Motor neuron (in vitro differentiated cells): ENCODE measurements at regions not wholly inside any gene's neighbourhood (a gene's known extent, or its start where the extent isn't known, plus 50 kb on each side); places are given as distances from the start of the nearest gene placed in this dataset.
"Not testable (repeated sequence)": the region's sequence is repeated elsewhere in the genome, so short reads cannot be mapped to it uniquely, and the experiment has no call there.

Experiments used
- ATAC-seq, 8 experiments: fragments of 200-7000 bp; cut with Tn5 transposase; replicated peaks in 6 of 8; 2 replicates each; pipeline ENCODE4 v1.8.0; 2021; ENCODE audit warnings: mild to moderate bottlenecking in 8 of 8, moderate library complexity in 8 of 8
- H3K27ac ChIP-seq, 2 donors: fragments of 250-450 bp; sonication (Bioruptor Pico); 2 replicates each; pipeline ENCODE4 v1.9.0; 2021; ENCODE audit warnings: antibody characterized with exemption in 2 of 2, mild to moderate bottlenecking in 2 of 2, moderate library complexity in 1 of 2
- H3K4me1 ChIP-seq, 2 donors: fragments of 250-450 bp; sonication (Bioruptor Pico); replicated peaks in 1 of 2; 2 replicates each; pipeline ENCODE4 v1.6.1; 2021; ENCODE audit warnings: antibody characterized with exemption in 2 of 2, mild to moderate bottlenecking in 2 of 2, moderate library complexity in 1 of 2
- H3K4me3 ChIP-seq, 5 donors: fragments of 250-450 bp; sonication (Bioruptor Pico); 2 replicates each; pipeline ENCODE4 v1.9.0; 2021; ENCODE audit warnings: antibody characterized with exemption in 5 of 5, mild to moderate bottlenecking in 5 of 5, moderate library complexity in 4 of 5
- WGBS, 10 experiments: fragments of 450-650 bp; shearing (Covaris generic); methylation state at CpG; one replicate each; pipeline ENCODE4 v1.0.0; 2022; 5-methylcytosine and 5-hydroxymethylcytosine counted together
- in situ Hi-C, 9 experiments: fragments of 400-800 bp; cut with MboI; loops; one replicate each; pipeline ENCODE4 v1.15.0; 2021; ENCODE audit warnings: low sequenced_read_pairs in 9 of 9, low pct_unique_long_range_greater_than_20kb in 2 of 9; ENCODE audit not compliant: unreplicated experiment in 9 of 9

- no peak overlapping the region for H3K4me3 ChIP-seq
- in situ Hi-C loops = no loop called here
- no peaks in the 10 kb centered on the region for H3K4me1 ChIP-seq
- ATAC-seq = no peak
- WGBS, 10 experiments = 27 to 100% (median 86%) methylated on average over 2 to 8 of the region's 8 CpGs; no CpG with 5 or more reads in 2 of the 10 experiments
- no peak overlapping the region for H3K27ac ChIP-seq
These were observed 216.2 kb upstream of the ST6GAL2 start for GRCh38 chr2:107102176-107102575.

GRCh38 chr2:107107351-107107750 is 221.4 kb upstream of the ST6GAL2 start:
- no peaks in the 10 kb centered on the region for H3K4me1 ChIP-seq
- no peak overlapping the region for H3K4me3 ChIP-seq
- in situ Hi-C loops = no loop called here
- WGBS, 10 experiments = 0 to 100% (median 70%) methylated on average over 1 to 2 of the region's 2 CpGs; no CpG with 5 or more reads in 1 of the 10 experiments
- no peak for ATAC-seq
- no peak overlapping the region for H3K27ac ChIP-seq

- 0 to 100% (median 37%) methylated on average over 1 to 2 of the region's 2 CpGs; no CpG with 5 or more reads in 2 of the 10 experiments for WGBS, 10 experiments
- ATAC-seq = no peak
- Histone ChIP-seq H3K4me1 (no peaks in the 10 kb centered on the region), H3K4me3 (no peak overlapping the region), H3K27ac (no peak overlapping the region)
- in situ Hi-C loops = no loop called here
These were observed 222.6 kb upstream of the ST6GAL2 start for GRCh38 chr2:107108556-107108955.

- in situ Hi-C loops = no loop called here
- WGBS, 10 experiments = 0 to 100% (median 30%) methylated on average over 1 of the region's 1 CpG; no CpG with 5 or more reads in 3 of the 10 experiments
- ATAC-seq = no peak
These were observed 225.7 kb upstream of the ST6GAL2 start for GRCh38 chr2:107111623-107112022.

GRCh38 chr2:107112561-107112960 is 226.6 kb upstream of the ST6GAL2 start:
- in situ Hi-C loops = no loop called here
- ATAC-seq = no peak
- Histone ChIP-seq H3K27ac (no peak overlapping the region), H3K4me1 (no peaks in the 10 kb centered on the region), H3K4me3 (no peak overlapping the region)

More at GRCh38 chr2:107111623-107112022, 225.7 kb upstream of the ST6GAL2 start:
- Histone ChIP-seq H3K27ac (no peak overlapping the region), H3K4me1 (no peaks in the 10 kb centered on the region), H3K4me3 (no peak overlapping the region)

- Histone ChIP-seq H3K4me1 (peaks cover 7 to 14% of the 10 kb centered on the region in 2 donors), H3K4me3 (no peak overlapping the region), H3K27ac (no peak overlapping the region)
- WGBS, 10 experiments = 10 to 100% (median 86%) methylated on average over 1 to 2 of the region's 2 CpGs; no CpG with 5 or more reads in 2 of the 10 experiments
- in situ Hi-C loops = no loop called here
- ATAC-seq = no peak
These were observed 242.4 kb upstream of the ST6GAL2 start for GRCh38 chr2:107128381-107128780.

GRCh38 chr2:107132070-107132469 is 246.1 kb upstream of the ST6GAL2 start:
- Histone ChIP-seq H3K4me1 (peaks cover 7 to 14% of the 10 kb centered on the region in 2 donors), H3K4me3 (no peak overlapping the region), H3K27ac (no peak overlapping the region)
- peak in 2 of 8 experiments; percentile 21 to 41 for ATAC-seq
- 27 to 79% (median 62%) methylated on average over 1 to 11 of the region's 11 CpGs for WGBS, 10 experiments
- in situ Hi-C loops = no loop called here

- ATAC-seq = no peak
- Histone ChIP-seq H3K27ac (no peak overlapping the region), H3K4me3 (no peak overlapping the region), H3K4me1 (peaks cover 7 to 14% of the 10 kb centered on the region in 2 donors)
- in situ Hi-C loops = no loop called here
- 0 to 100% (median 79%) methylated on average over 1 to 4 of the region's 4 CpGs; no CpG with 5 or more reads in 1 of the 10 experiments for WGBS, 10 experiments
These were observed 246.8 kb upstream of the ST6GAL2 start for GRCh38 chr2:107132746-107133145.

GRCh38 chr2:107133412-107133811 is 247.4 kb upstream of the ST6GAL2 start:
- no peak overlapping the region for H3K4me3 ChIP-seq
- 40 to 100% (median 100%) methylated on average over 1 of the region's 1 CpG; no CpG with 5 or more reads in 5 of the 10 experiments for WGBS, 10 experiments
- peaks cover 7 to 14% of the 10 kb centered on the region in 2 donors for H3K4me1 ChIP-seq
- in situ Hi-C loops = no loop called here
- no peak overlapping the region for H3K27ac ChIP-seq
- ATAC-seq = no peak

GRCh38 chr2:107136733-107137132 is 250.8 kb upstream of the ST6GAL2 start:
- in situ Hi-C loops = no loop called here
- Histone ChIP-seq H3K4me3 (no peak overlapping the region), H3K4me1 (peaks cover 5 to 9% of the 10 kb centered on the region in 2 donors), H3K27ac (no peak overlapping the region)
- peak in 1 of 8 experiments; percentile 52 for ATAC-seq

GRCh38 chr2:107137706-107138105 is 251.7 kb upstream of the ST6GAL2 start:
- 15 to 100% (median 100%) methylated on average over 1 to 2 of the region's 2 CpGs; no CpG with 5 or more reads in 3 of the 10 experiments for WGBS, 10 experiments
- no peak overlapping the region for H3K27ac ChIP-seq
- in situ Hi-C loops = no loop called here
- no peak for ATAC-seq
- H3K4me1 ChIP-seq = peaks cover 0 to 2% of the 10 kb centered on the region in 2 donors
- no peak overlapping the region for H3K4me3 ChIP-seq

- Histone ChIP-seq H3K4me1 (no peaks in the 10 kb centered on the region), H3K4me3 (no peak overlapping the region), H3K27ac (no peak overlapping the region)
- ATAC-seq = no peak
- 20 to 100% (median 71%) methylated on average over 1 to 2 of the region's 2 CpGs; no CpG with 5 or more reads in 3 of the 10 experiments for WGBS, 10 experiments
- in situ Hi-C loops = no loop called here
These were observed 260.2 kb upstream of the ST6GAL2 start for GRCh38 chr2:107146181-107146580.

GRCh38 chr2:107146645-107147044 is 260.7 kb upstream of the ST6GAL2 start:
- in situ Hi-C loops, H3K27ac ChIP-seq, ATAC-seq, H3K4me3 ChIP-seq, H3K4me1 ChIP-seq: not testable (repeated sequence)
- 0 to 100% (median 72%) methylated on average over 1 to 5 of the region's 5 CpGs; no CpG with 5 or more reads in 2 of the 10 experiments for WGBS, 10 experiments

- WGBS, 10 experiments = 0 to 100% (median 84%) methylated on average over 1 to 3 of the region's 3 CpGs; no CpG with 5 or more reads in 3 of the 10 experiments
- in situ Hi-C loops = no loop called here
- no peak overlapping the region for H3K27ac ChIP-seq
- H3K4me3 ChIP-seq = no peak overlapping the region
- ATAC-seq = peak in 2 of 8 experiments; percentile 66 to 68
- H3K4me1 ChIP-seq = no peaks in the 10 kb centered on the region
These were observed 262.1 kb upstream of the ST6GAL2 start for GRCh38 chr2:107148055-107148454.
